GM12878 (cell line): ENCODE measurements at regions not wholly inside any gene's neighbourhood (a gene's known extent, or its start where the extent isn't known, plus 50 kb on each side); places are given as distances from the start of the nearest gene placed in this dataset.

Experiments
- ATAC-seq: fragments of 200-7000 bp; cut with Tn5 transposase; 3 replicates; pipeline ENCODE4 v1.9.1; 2020; ENCODE audit warnings: mild to moderate bottlenecking, moderate library complexity
- BruUV-seq: library from RNA; stranded (reverse); fragments of 400-500 nt; replicated peaks from 2 replicates; lab custom pipeline; 2021; lab: Mats Ljungman, UMichigan
- CTCF ChIA-PET: fragments of 300-600 bp; sonication (Branson Sonifier 250); formaldehyde crosslinking; extraction: SDS; loops from one replicate; lab custom pipeline; 2021; ENCODE audit warnings: inconsistent platforms; lab: Yijun Ruan, JAX
- POLR2A ChIA-PET: fragments of 350-600 bp; formaldehyde crosslinking; extraction: SDS; loops from one replicate; lab custom pipeline; 2021; ENCODE audit warnings: inconsistent platforms; lab: Charles Lee
- RAD21 ChIA-PET: fragments of 300-600 bp; sonication (Branson Sonifier 250); formaldehyde crosslinking; loops from one replicate; lab custom pipeline; 2023; ENCODE audit warnings: antibody characterized with exemption; ENCODE audit not compliant: unreplicated experiment; lab: Charles Lee
- SMC1A ChIA-PET: fragments of 300-600 bp; sonication (Branson Sonifier 250); formaldehyde crosslinking; loops from one replicate; lab custom pipeline; 2023; ENCODE audit not compliant: unreplicated experiment, uncharacterized antibody; lab: Charles Lee
- DNase-seq: peaks from one replicate; pipeline ENCODE4 v3.0.0-alpha.2; 2011; ENCODE audit warnings: low read depth, low spot score
- FAIRE-seq: peaks from 3 replicates; lab custom pipeline; 2011; peaks lifted over from hg19 to GRCh38; lab: Jason Lieb, UNC
- H2AFZ ChIP-seq: 2 replicates; pipeline ENCODE4 v1.6.0; 2011; ENCODE audit warnings: low read depth, low read length, control low read depth; ENCODE audit not compliant: control insufficient read depth
- H3K27ac ChIP-seq: 2 replicates; pipeline ENCODE4 v1.5.1; 2011; ENCODE audit warnings: control low read depth; ENCODE audit not compliant: control insufficient read depth, insufficient read depth
- H3K27me3 ChIP-seq, 2 experiments: replicated peaks in 1 of 2; 2 replicates each; pipeline versions ENCODE4 v1.6.0 to v1.6.1; 2011; ENCODE audit warnings: low read length in 1 of 2; ENCODE audit not compliant: control insufficient read depth in 2 of 2, insufficient read depth in 2 of 2
- H3K36me3 ChIP-seq, 2 experiments: 2 replicates each; pipeline ENCODE4 v1.5.1; 2011; ENCODE audit warnings: low read length in 1 of 2; ENCODE audit not compliant: control insufficient read depth in 2 of 2, insufficient read depth in 2 of 2
- H3K4me1 ChIP-seq: 2 replicates; pipeline ENCODE4 v1.6.1; 2011; ENCODE audit warnings: mild to moderate bottlenecking, low read length, moderate library complexity, mixed read lengths; ENCODE audit not compliant: control insufficient read depth, insufficient read depth
- H3K4me2 ChIP-seq: 2 replicates; pipeline ENCODE4 v1.6.0; 2011; ENCODE audit warnings: control low read depth; ENCODE audit not compliant: control insufficient read depth, insufficient read depth
- H3K4me3 ChIP-seq: fragments of 200-600 bp; sonication (generic); 2 replicates; pipeline ENCODE4 v1.5.1; 2016
- H3K79me2 ChIP-seq: 2 replicates; pipeline ENCODE4 v1.6.0; 2011; ENCODE audit warnings: low read length; ENCODE audit not compliant: control insufficient read depth, insufficient read depth
- H3K9ac ChIP-seq: 2 replicates; pipeline ENCODE4 v1.8.0; 2011; ENCODE audit warnings: low read length, control low read depth, mixed read lengths; ENCODE audit not compliant: control insufficient read depth, insufficient read depth
- H3K9me3 ChIP-seq: replicated peaks from 3 replicates; pipeline ENCODE4 v1.5.1; 2011; ENCODE audit warnings: mild to moderate bottlenecking, low read length; ENCODE audit not compliant: control insufficient read depth, insufficient read depth
- H4K20me1 ChIP-seq: 2 replicates; pipeline ENCODE4 v1.6.0; 2011; ENCODE audit not compliant: control insufficient read depth, insufficient read depth
- EGR1 ChIP-seq, 2 experiments: IDR thresholded peaks; 1 replicate in 1 of 2; 2 replicates in 1 of 2; pipeline ENCODE4 v1.6.1; 2011 to 2012; ENCODE audit warnings: low read depth in 2 of 2, low read length in 2 of 2, borderline replicate concordance in 1 of 2, mild to moderate bottlenecking in 1 of 2, moderate library complexity in 1 of 2
- HDGF ChIP-seq: fragments of 450-650 bp; IDR thresholded peaks from 2 replicates; pipeline ENCODE4 v1.6.1; 2016; ENCODE audit warnings: antibody characterized with exemption
- MTA3 ChIP-seq: IDR thresholded peaks from 2 replicates; pipeline ENCODE4 v1.6.1; 2012; ENCODE audit warnings: low read length, inconsistent platforms, borderline replicate concordance
- TAF1 ChIP-seq: IDR thresholded peaks from 2 replicates; pipeline ENCODE4 v1.6.1; 2011; ENCODE audit warnings: mild to moderate bottlenecking, low read depth, low read length, borderline replicate concordance
- ZNF274 ChIP-seq: IDR thresholded peaks from one replicate; pipeline ENCODE4 v1.8.0; 2011; ENCODE audit not compliant: insufficient read length, insufficient read depth
- WGBS: methylation state at CpG from one replicate; pipeline ENCODE4 v1.1.6; 2016; ENCODE audit warnings: low lambda C conversion rate; ENCODE audit not compliant: insufficient replicate concordance, insufficient coverage; ENCODE audit errors: missing lambda C conversion rate; 5-methylcytosine and 5-hydroxymethylcytosine counted together
- in situ Hi-C: fragments of 300-500 bp; cut with MboI; formaldehyde crosslinking; loops from 9 replicates; pipeline ENCODE4 v1.14.3; 2018; ENCODE audit warnings: mixed read lengths
- intact Hi-C: fragments of 100-400 bp; cut with micrococcal nuclease; formaldehyde crosslinking; loops from one replicate; pipeline ENCODE4 v1.14.2; 2022; ENCODE audit not compliant: unreplicated experiment
- TF ChIP-seq, protein P1 (sequence below): fragments of 450-650 bp; IDR thresholded peaks from 2 replicates; pipeline ENCODE4 v1.6.1; 2017; ENCODE audit warnings: antibody characterized with exemption, mild to moderate bottlenecking, moderate library complexity
- TF ChIP-seq, protein P2 (sequence below): fragments of 450-650 bp; IDR thresholded peaks from 2 replicates; pipeline ENCODE4 v1.6.1; 2016; ENCODE audit warnings: mild to moderate bottlenecking
- TF ChIP-seq, protein P3 (sequence below): IDR thresholded peaks from 2 replicates; pipeline ENCODE4 v1.6.1; 2011; ENCODE audit warnings: low read depth, low read length, improper control_type of control experiment, borderline replicate concordance
- TF ChIP-seq, protein P4 (sequence below): fragments of 450-650 bp; IDR thresholded peaks from 2 replicates; pipeline ENCODE4 v1.6.1; 2017; ENCODE audit warnings: mild to moderate bottlenecking
- TF ChIP-seq, protein P5 (sequence below): fragments of 450-650 bp; IDR thresholded peaks from 2 replicates; pipeline ENCODE4 v1.6.1; 2018; ENCODE audit warnings: borderline replicate concordance, mild to moderate bottlenecking; ENCODE audit not compliant: partially characterized antibody

DNA sequence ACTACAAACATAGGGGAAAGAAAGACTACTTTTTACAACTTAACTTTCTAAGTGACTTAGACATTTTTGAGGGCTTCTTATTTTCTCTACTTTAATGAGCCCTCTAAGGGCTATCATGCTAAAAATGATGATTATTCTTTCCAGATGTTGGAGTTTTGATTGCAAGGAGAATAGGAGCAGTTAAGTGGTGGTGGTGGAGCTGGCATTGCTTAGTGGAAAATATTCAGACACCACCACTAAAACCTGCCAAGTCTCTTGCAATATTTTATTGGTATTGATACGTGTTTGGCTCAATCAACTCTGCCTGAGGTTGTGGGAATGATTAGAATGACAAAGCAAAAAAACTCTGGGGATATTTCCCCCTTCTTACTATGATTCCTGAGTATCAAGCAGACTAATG lies 82.6 kb upstream of the PTGFR start:
- RAD21 ChIA-PET = no interaction called here
- no peak overlapping the region for H3K9ac ChIP-seq
- ATAC-seq (no peak), FAIRE-seq (no peak), DNase-seq (no peak)
- SMC1A ChIA-PET = no interaction called here
- POLR2A ChIA-PET = no interaction called here
- in situ Hi-C loops (no loop called here), intact Hi-C loops (no loop called here)
- TF ChIP-seq MTA3 (no peak), TAF1 (no peak), EGR1 (IDR thresholded peaks at IDR 0.05; ENCODE audit: borderline replicate concordance in 1 of 2, low read depth in 2 of 2, low read length in 2 of 2) (no peak), HDGF (no peak), ZNF274 (no peak)
- TF ChIP-seq, protein P1, sequence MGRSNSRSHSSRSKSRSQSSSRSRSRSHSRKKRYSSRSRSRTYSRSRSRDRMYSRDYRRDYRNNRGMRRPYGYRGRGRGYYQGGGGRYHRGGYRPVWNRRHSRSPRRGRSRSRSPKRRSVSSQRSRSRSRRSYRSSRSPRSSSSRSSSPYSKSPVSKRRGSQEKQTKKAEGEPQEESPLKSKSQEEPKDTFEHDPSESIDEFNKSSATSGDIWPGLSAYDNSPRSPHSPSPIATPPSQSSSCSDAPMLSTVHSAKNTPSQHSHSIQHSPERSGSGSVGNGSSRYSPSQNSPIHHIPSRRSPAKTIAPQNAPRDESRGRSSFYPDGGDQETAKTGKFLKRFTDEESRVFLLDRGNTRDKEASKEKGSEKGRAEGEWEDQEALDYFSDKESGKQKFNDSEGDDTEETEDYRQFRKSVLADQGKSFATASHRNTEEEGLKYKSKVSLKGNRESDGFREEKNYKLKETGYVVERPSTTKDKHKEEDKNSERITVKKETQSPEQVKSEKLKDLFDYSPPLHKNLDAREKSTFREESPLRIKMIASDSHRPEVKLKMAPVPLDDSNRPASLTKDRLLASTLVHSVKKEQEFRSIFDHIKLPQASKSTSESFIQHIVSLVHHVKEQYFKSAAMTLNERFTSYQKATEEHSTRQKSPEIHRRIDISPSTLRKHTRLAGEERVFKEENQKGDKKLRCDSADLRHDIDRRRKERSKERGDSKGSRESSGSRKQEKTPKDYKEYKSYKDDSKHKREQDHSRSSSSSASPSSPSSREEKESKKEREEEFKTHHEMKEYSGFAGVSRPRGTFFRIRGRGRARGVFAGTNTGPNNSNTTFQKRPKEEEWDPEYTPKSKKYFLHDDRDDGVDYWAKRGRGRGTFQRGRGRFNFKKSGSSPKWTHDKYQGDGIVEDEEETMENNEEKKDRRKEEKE = no peak
- TF ChIP-seq, protein P2, sequence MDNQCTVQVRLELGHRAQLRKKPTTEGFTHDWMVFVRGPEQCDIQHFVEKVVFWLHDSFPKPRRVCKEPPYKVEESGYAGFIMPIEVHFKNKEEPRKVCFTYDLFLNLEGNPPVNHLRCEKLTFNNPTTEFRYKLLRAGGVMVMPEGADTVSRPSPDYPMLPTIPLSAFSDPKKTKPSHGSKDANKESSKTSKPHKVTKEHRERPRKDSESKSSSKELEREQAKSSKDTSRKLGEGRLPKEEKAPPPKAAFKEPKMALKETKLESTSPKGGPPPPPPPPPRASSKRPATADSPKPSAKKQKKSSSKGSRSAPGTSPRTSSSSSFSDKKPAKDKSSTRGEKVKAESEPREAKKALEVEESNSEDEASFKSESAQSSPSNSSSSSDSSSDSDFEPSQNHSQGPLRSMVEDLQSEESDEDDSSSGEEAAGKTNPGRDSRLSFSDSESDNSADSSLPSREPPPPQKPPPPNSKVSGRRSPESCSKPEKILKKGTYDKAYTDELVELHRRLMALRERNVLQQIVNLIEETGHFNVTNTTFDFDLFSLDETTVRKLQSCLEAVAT = no peak
- TF ChIP-seq, protein P3, sequence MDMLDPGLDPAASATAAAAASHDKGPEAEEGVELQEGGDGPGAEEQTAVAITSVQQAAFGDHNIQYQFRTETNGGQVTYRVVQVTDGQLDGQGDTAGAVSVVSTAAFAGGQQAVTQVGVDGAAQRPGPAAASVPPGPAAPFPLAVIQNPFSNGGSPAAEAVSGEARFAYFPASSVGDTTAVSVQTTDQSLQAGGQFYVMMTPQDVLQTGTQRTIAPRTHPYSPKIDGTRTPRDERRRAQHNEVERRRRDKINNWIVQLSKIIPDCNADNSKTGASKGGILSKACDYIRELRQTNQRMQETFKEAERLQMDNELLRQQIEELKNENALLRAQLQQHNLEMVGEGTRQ = no peak
- TF ChIP-seq, protein P4, sequence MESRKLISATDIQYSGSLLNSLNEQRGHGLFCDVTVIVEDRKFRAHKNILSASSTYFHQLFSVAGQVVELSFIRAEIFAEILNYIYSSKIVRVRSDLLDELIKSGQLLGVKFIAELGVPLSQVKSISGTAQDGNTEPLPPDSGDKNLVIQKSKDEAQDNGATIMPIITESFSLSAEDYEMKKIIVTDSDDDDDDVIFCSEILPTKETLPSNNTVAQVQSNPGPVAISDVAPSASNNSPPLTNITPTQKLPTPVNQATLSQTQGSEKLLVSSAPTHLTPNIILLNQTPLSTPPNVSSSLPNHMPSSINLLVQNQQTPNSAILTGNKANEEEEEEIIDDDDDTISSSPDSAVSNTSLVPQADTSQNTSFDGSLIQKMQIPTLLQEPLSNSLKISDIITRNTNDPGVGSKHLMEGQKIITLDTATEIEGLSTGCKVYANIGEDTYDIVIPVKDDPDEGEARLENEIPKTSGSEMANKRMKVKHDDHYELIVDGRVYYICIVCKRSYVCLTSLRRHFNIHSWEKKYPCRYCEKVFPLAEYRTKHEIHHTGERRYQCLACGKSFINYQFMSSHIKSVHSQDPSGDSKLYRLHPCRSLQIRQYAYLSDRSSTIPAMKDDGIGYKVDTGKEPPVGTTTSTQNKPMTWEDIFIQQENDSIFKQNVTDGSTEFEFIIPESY = no peak
- TF ChIP-seq, protein P5, sequence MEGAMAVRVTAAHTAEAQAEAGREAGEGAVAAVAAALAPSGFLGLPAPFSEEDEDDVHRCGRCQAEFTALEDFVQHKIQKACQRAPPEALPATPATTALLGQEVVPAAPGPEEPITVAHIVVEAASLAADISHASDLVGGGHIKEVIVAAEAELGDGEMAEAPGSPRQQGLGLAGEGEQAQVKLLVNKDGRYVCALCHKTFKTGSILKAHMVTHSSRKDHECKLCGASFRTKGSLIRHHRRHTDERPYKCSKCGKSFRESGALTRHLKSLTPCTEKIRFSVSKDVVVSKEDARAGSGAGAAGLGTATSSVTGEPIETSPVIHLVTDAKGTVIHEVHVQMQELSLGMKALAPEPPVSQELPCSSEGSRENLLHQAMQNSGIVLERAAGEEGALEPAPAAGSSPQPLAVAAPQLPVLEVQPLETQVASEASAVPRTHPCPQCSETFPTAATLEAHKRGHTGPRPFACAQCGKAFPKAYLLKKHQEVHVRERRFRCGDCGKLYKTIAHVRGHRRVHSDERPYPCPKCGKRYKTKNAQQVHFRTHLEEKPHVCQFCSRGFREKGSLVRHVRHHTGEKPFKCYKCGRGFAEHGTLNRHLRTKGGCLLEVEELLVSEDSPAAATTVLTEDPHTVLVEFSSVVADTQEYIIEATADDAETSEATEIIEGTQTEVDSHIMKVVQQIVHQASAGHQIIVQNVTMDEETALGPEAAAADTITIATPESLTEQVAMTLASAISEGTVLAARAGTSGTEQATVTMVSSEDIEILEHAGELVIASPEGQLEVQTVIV = no peak
- no peaks in the 10 kb centered on the region for H3K36me3 ChIP-seq
- H3K4me1 ChIP-seq = no peaks in the 10 kb centered on the region
- no peak overlapping the region for H3K4me3 ChIP-seq
- no peak overlapping the region for H3K4me2 ChIP-seq
- no peaks in the 10 kb centered on the region for H3K27me3 ChIP-seq
- CTCF ChIA-PET = no interaction called here
- WGBS = 0% methylated on average over 1 of the region's 1 CpG
- H3K9me3 ChIP-seq = no peaks in the 10 kb centered on the region; the same call in 2 of the 3 replicates
- H4K20me1 ChIP-seq = no peaks in the 10 kb centered on the region
- no peak overlapping the region for H2AFZ ChIP-seq
- H3K27ac ChIP-seq = no peak overlapping the region
- H3K79me2 ChIP-seq = no peaks in the 10 kb centered on the region
- BruUV-seq = no TSS peak
